Neural progenitor cell (in vitro differentiated cells): ENCODE measurements at regions not wholly inside any gene's neighbourhood (a gene's known extent, or its start where the extent isn't known, plus 50 kb on each side); places are given as distances from the start of the nearest gene placed in this dataset.

Experiments
- DNase-seq: peaks from one replicate; pipeline ENCODE4 v3.0.0-alpha.2; 2016; ENCODE audit warnings: low spot score
- H2AFZ ChIP-seq: fragments of 200-600 bp; sonication (generic); replicated peaks from 2 replicates; pipeline ENCODE4 v1.6.1; 2016; ENCODE audit warnings: antibody characterized with exemption
- H3F3A ChIP-seq: fragments of 200-600 bp; sonication (generic); 2 replicates; pipeline ENCODE4 v1.6.1; 2016; ENCODE audit warnings: antibody characterized with exemption, low read depth
- H3K27ac ChIP-seq: fragments of 200-600 bp; sonication (generic); 2 replicates; pipeline ENCODE4 v1.5.1; 2016; ENCODE audit warnings: mild to moderate bottlenecking
- H3K27me3 ChIP-seq: fragments of 200-600 bp; sonication (generic); 2 replicates; pipeline ENCODE4 v1.6.1; 2016; ENCODE audit warnings: mild to moderate bottlenecking, moderate library complexity
- H3K36me3 ChIP-seq: fragments of 200-600 bp; sonication (generic); 2 replicates; pipeline ENCODE4 v1.5.1; 2016
- H3K4me1 ChIP-seq: fragments of 200-600 bp; sonication (generic); 2 replicates; pipeline ENCODE4 v1.6.1; 2016; ENCODE audit warnings: mixed run types
- H3K4me2 ChIP-seq: fragments of 200-600 bp; sonication (generic); 2 replicates; pipeline ENCODE4 v1.6.1; 2016
- H3K4me3 ChIP-seq: fragments of 200-600 bp; sonication (generic); 2 replicates; pipeline ENCODE4 v1.5.1; 2016
- H3K79me2 ChIP-seq: fragments of 200-600 bp; sonication (generic); 2 replicates; pipeline ENCODE4 v1.6.1; 2016; ENCODE audit warnings: low read depth
- H3K9ac ChIP-seq: fragments of 200-600 bp; sonication (generic); 2 replicates; pipeline ENCODE4 v1.6.1; 2016
- H3K9me3 ChIP-seq: fragments of 200-600 bp; sonication (generic); 2 replicates; pipeline ENCODE4 v1.5.1; 2016; ENCODE audit warnings: low read depth
- H4K20me1 ChIP-seq: fragments of 200-600 bp; sonication (generic); 2 replicates; pipeline ENCODE4 v1.6.1; 2016; ENCODE audit warnings: low read depth
- H3K27ac Mint-ChIP-seq: 3 replicates; pipeline ENCODE4 v1.8.0; 2021; ENCODE audit warnings: mixed read lengths
- H3K27me3 Mint-ChIP-seq: 2 replicates; pipeline ENCODE4 v1.8.0; 2022; ENCODE audit warnings: low read depth, mild to moderate bottlenecking, inconsistent platforms, moderate library complexity, mixed read lengths; ENCODE audit not compliant: insufficient read depth
- H3K36me3 Mint-ChIP-seq: 3 replicates; pipeline ENCODE4 v1.8.0; 2021; ENCODE audit warnings: mixed read lengths
- H3K4me1 Mint-ChIP-seq: 3 replicates; pipeline ENCODE4 v1.8.0; 2021; ENCODE audit warnings: mixed read lengths
- H3K4me3 Mint-ChIP-seq: 3 replicates; pipeline ENCODE4 v1.8.0; 2021; ENCODE audit warnings: mild to moderate bottlenecking, moderate library complexity, mixed read lengths
- H3K9me3 Mint-ChIP-seq: 3 replicates; pipeline ENCODE4 v1.8.0; 2020; ENCODE audit warnings: mixed read lengths
- CTCF ChIP-seq: fragments of 200-600 bp; sonication (generic); IDR thresholded peaks from 2 replicates; pipeline ENCODE4 v1.5.1; 2017; ENCODE audit warnings: antibody characterized with exemption, mild to moderate bottlenecking
- EZH2 ChIP-seq: fragments of 200-600 bp; sonication (generic); IDR thresholded peaks from 2 replicates; pipeline ENCODE4 v1.6.1; 2017; ENCODE audit warnings: antibody characterized with exemption, mild to moderate bottlenecking, moderate library complexity
- EZH2phosphoT487 ChIP-seq: fragments of 200-600 bp; sonication (generic); IDR thresholded peaks from 2 replicates; pipeline ENCODE4 v1.6.1; 2017; ENCODE audit warnings: antibody characterized with exemption

GRCh38 chr5:3268760-3269330 is 326.8 kb upstream of the IRX1 start:
- peaks cover 10% of the 10 kb centered on the region for H3K4me1 Mint-ChIP-seq
- no peak overlapping the region for H3K27ac ChIP-seq
- TF ChIP-seq EZH2phosphoT487 = no peak
- no peak for TF ChIP-seq CTCF
- TF ChIP-seq EZH2 = no peak

GRCh38 chr5:3266861-3267260 is 328.8 kb upstream of the IRX1 start:
- Histone ChIP-seq H3K27ac (no peak overlapping the region), H3K9me3 (no peaks in the 10 kb centered on the region), H3K4me3 (no peak overlapping the region), H3F3A (no peaks in the 10 kb centered on the region), H4K20me1 (no peaks in the 10 kb centered on the region), H3K27me3 (no peaks in the 10 kb centered on the region), H3K9ac (no peak overlapping the region), H3K4me2 (no peak overlapping the region), H3K4me1 (peaks cover 4% of the 10 kb centered on the region), H3K36me3 (no peaks in the 10 kb centered on the region), H3K79me2 (no peaks in the 10 kb centered on the region), H2AFZ (no peak overlapping the region)
- no peak for TF ChIP-seq EZH2
- TF ChIP-seq EZH2phosphoT487 = no peak
- no peak for TF ChIP-seq CTCF
- H3K4me1 Mint-ChIP-seq = peaks cover 10% of the 10 kb centered on the region
- no peaks in the 10 kb centered on the region for H3K36me3 Mint-ChIP-seq
- H3K27ac Mint-ChIP-seq = no peak overlapping the region
- DNase-seq = no peak
- peaks cover 4% of the 10 kb centered on the region for H3K27me3 Mint-ChIP-seq
- H3K9me3 Mint-ChIP-seq = peaks cover 2% of the 10 kb centered on the region
- no peak overlapping the region for H3K4me3 Mint-ChIP-seq

More at GRCh38 chr5:3268760-3269330, 326.8 kb upstream of the IRX1 start:
- H3K9me3 Mint-ChIP-seq = no peaks in the 10 kb centered on the region
- H3K4me1 ChIP-seq = peaks cover 4% of the 10 kb centered on the region
- no peak overlapping the region for H3K9ac ChIP-seq
- H3K36me3 Mint-ChIP-seq = no peaks in the 10 kb centered on the region
- H3K4me2 ChIP-seq = no peak overlapping the region
- H3K27ac Mint-ChIP-seq = no peak overlapping the region
- H3K79me2 ChIP-seq = no peaks in the 10 kb centered on the region
- H3F3A ChIP-seq = no peaks in the 10 kb centered on the region
- no peak for DNase-seq
- no peaks in the 10 kb centered on the region for H3K36me3 ChIP-seq
- no peak overlapping the region for H2AFZ ChIP-seq
- peaks cover 14% of the 10 kb centered on the region for H3K27me3 Mint-ChIP-seq
- H3K4me3 Mint-ChIP-seq = no peak overlapping the region
- no peaks in the 10 kb centered on the region for H3K27me3 ChIP-seq
- no peak overlapping the region for H3K4me3 ChIP-seq
- no peaks in the 10 kb centered on the region for H4K20me1 ChIP-seq
- no peaks in the 10 kb centered on the region for H3K9me3 ChIP-seq

GRCh38 chr5:3265936-3266335 is 329.7 kb upstream of the IRX1 start:
- H3K36me3 Mint-ChIP-seq = no peaks in the 10 kb centered on the region
- peaks cover 4% of the 10 kb centered on the region for H3K27me3 Mint-ChIP-seq
- DNase-seq = no peak
- peaks cover 9% of the 10 kb centered on the region for H3K4me1 Mint-ChIP-seq
- H3K4me3 ChIP-seq = no peak overlapping the region
- TF ChIP-seq EZH2phosphoT487 = no peak
- TF ChIP-seq EZH2 = no peak
- TF ChIP-seq CTCF = no peak
- no peak overlapping the region for H2AFZ ChIP-seq
- no peak overlapping the region for H3K4me2 ChIP-seq
- H3K9me3 ChIP-seq = no peaks in the 10 kb centered on the region
- no peak overlapping the region for H3K27ac Mint-ChIP-seq
- peaks cover 8% of the 10 kb centered on the region for H3K9me3 Mint-ChIP-seq
- peaks cover 4% of the 10 kb centered on the region for H3K4me1 ChIP-seq
- no peaks in the 10 kb centered on the region for H4K20me1 ChIP-seq
- no peaks in the 10 kb centered on the region for H3K36me3 ChIP-seq
- H3K4me3 Mint-ChIP-seq = no peak overlapping the region
- H3K9ac ChIP-seq = no peak overlapping the region
- H3F3A ChIP-seq = no peaks in the 10 kb centered on the region
- H3K79me2 ChIP-seq = no peaks in the 10 kb centered on the region
- no peaks in the 10 kb centered on the region for H3K27me3 ChIP-seq
- H3K27ac ChIP-seq = no peak overlapping the region
